Transverse colon (tissue), 3 donors: ENCODE measurements at regions not wholly inside any gene's neighbourhood (a gene's known extent, or its start where the extent isn't known, plus 50 kb on each side); places are given as distances from the start of the nearest gene placed in this dataset.

Source experiments
- EP300 ChIP-seq: sonication (generic); formaldehyde crosslinking; IDR thresholded peaks from one replicate; pipeline ENCODE4 v1.6.1; 2017; ENCODE audit warnings: antibody characterized with exemption, low read depth
- POLR2A ChIP-seq: fragments of 450-650 bp; IDR thresholded peaks from one replicate; pipeline ENCODE4 v1.6.1; 2016; ENCODE audit warnings: antibody characterized with exemption, mild to moderate bottlenecking, moderate library complexity
- TF ChIP-seq, protein P1 (sequence below), 5 experiments: fragments of 200-600 bp in 3 of 5; fragments of 450-650 bp in 2 of 5; sonication (generic) in 3 of 5; IDR thresholded peaks; 1 replicate in 2 of 5; 2 replicates in 3 of 5; pipeline ENCODE4 v1.5.1; 2016 to 2017; ENCODE audit warnings: antibody characterized with exemption in 5 of 5, inconsistent platforms in 3 of 5, mild to moderate bottlenecking in 2 of 5, moderate library complexity in 1 of 5

DNA sequence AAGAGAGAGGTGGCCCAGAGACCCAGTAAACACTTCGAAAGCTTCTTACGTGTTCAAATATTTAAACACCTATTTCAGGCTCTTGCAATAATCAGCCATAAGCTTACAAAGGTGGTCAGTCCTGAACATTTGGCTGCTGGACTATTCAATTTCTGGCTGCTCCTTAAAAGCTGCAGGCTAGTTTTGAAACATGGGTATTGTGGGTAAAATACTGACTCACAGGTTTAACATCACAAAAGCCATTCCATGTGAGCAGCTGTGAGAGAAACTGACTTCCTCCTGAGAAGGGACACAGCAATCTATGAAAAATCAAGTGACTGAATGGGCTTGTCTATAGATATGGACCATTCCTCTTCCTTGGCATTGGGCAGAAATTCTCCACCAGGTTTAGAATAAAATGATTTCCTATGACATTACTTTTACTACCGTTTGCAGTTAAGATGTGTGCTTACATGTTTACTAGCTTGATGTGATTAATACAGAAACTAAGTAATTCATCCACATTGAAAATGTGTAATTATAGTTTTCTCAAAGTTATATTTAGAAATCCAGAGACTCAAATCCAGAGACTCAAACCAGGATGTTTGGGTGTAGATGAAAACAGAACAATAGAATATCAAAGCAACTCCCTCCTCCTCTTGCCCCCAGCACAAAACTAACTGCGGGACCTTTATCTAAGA lies 252.3 kb downstream of the GATA3 start:
- TF ChIP-seq POLR2A (no peak), EP300 (no peak)
- TF ChIP-seq, protein P1, sequence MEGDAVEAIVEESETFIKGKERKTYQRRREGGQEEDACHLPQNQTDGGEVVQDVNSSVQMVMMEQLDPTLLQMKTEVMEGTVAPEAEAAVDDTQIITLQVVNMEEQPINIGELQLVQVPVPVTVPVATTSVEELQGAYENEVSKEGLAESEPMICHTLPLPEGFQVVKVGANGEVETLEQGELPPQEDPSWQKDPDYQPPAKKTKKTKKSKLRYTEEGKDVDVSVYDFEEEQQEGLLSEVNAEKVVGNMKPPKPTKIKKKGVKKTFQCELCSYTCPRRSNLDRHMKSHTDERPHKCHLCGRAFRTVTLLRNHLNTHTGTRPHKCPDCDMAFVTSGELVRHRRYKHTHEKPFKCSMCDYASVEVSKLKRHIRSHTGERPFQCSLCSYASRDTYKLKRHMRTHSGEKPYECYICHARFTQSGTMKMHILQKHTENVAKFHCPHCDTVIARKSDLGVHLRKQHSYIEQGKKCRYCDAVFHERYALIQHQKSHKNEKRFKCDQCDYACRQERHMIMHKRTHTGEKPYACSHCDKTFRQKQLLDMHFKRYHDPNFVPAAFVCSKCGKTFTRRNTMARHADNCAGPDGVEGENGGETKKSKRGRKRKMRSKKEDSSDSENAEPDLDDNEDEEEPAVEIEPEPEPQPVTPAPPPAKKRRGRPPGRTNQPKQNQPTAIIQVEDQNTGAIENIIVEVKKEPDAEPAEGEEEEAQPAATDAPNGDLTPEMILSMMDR (IDR thresholded peaks at IDR 0.05): no peak
